Neuronal stem cell (in vitro differentiated cells): ENCODE measurements at regions not wholly inside any gene's neighbourhood (a gene's known extent, or its start where the extent isn't known, plus 50 kb on each side); places are given as distances from the start of the nearest gene placed in this dataset.

Source experiments
- DNase-seq: peaks from one replicate; pipeline ENCODE4 v3.0.0-alpha.2; 2013; ENCODE audit warnings: low spot score
- H2AFZ ChIP-seq: one replicate; pipeline ENCODE4 v1.6.1; 2013; ENCODE audit warnings: mild to moderate bottlenecking, low read length, inconsistent platforms
- H2AK5ac ChIP-seq: 2 replicates; pipeline ENCODE4 v1.6.1; 2013; ENCODE audit warnings: low read depth, mild to moderate bottlenecking, inconsistent platforms, low read length, moderate library complexity, mixed read lengths
- H2BK120ac ChIP-seq: 2 replicates; pipeline ENCODE4 v1.6.1; 2013; ENCODE audit warnings: low read depth, mild to moderate bottlenecking, inconsistent platforms, low read length, moderate library complexity, mixed read lengths
- H2BK12ac ChIP-seq: one replicate; pipeline ENCODE4 v1.6.1; 2013; ENCODE audit warnings: low read length, inconsistent platforms
- H2BK15ac ChIP-seq: 2 replicates; pipeline ENCODE4 v1.6.1; 2013; ENCODE audit warnings: mild to moderate bottlenecking, low read length, inconsistent platforms, mixed read lengths
- H2BK5ac ChIP-seq: one replicate; pipeline ENCODE4 v1.6.1; 2013; ENCODE audit warnings: inconsistent platforms, mild to moderate bottlenecking, low read length, moderate library complexity
- H3K14ac ChIP-seq: one replicate; pipeline ENCODE4 v1.6.1; 2013; ENCODE audit warnings: low read length, inconsistent platforms
- H3K18ac ChIP-seq: 2 replicates; pipeline ENCODE4 v1.6.1; 2013; ENCODE audit warnings: low read length, inconsistent platforms
- H3K23ac ChIP-seq: 2 replicates; pipeline ENCODE4 v1.6.1; 2013; ENCODE audit warnings: low read depth, mild to moderate bottlenecking, mixed read lengths, low read length, inconsistent platforms; ENCODE audit not compliant: poor library complexity
- H3K27ac ChIP-seq: replicated peaks from 3 replicates; pipeline ENCODE4 v1.5.1; 2013; ENCODE audit warnings: low read length, inconsistent platforms
- H3K27me3 ChIP-seq, 3 experiments: 2 replicates each; pipeline ENCODE4 v1.6.1; 2013; ENCODE audit warnings: low read length in 3 of 3, mild to moderate bottlenecking in 2 of 3, inconsistent platforms in 1 of 3, low read depth in 1 of 3, mixed read lengths in 1 of 3, moderate library complexity in 1 of 3; ENCODE audit not compliant: control insufficient read depth in 3 of 3, insufficient read depth in 3 of 3
- H3K36me3 ChIP-seq, 2 donors: replicated peaks in 1 of 2; 2 replicates each; pipeline ENCODE4 v1.6.1; 2013; ENCODE audit warnings: low read length in 2 of 2; ENCODE audit not compliant: control insufficient read depth in 2 of 2, insufficient read depth in 2 of 2
- H3K4ac ChIP-seq: 2 replicates; pipeline ENCODE4 v1.6.1; 2013; ENCODE audit warnings: inconsistent platforms, mild to moderate bottlenecking, low read length, moderate library complexity
- H3K4me1 ChIP-seq, 2 donors: 1 replicate in 1 of 2; 2 replicates in 1 of 2; pipeline ENCODE4 v1.6.1; 2013; ENCODE audit warnings: low read length in 2 of 2, low read depth in 1 of 2; ENCODE audit not compliant: control insufficient read depth in 2 of 2, insufficient read depth in 1 of 2
- H3K4me2 ChIP-seq: one replicate; pipeline ENCODE4 v1.6.1; 2013; ENCODE audit warnings: mild to moderate bottlenecking, low read length, inconsistent platforms; ENCODE audit not compliant: insufficient read depth, poor library complexity, severe bottlenecking
- H3K4me3 ChIP-seq, 2 donors: 2 replicates each; pipeline ENCODE4 v1.5.1; 2013; ENCODE audit warnings: low read length in 2 of 2, mild to moderate bottlenecking in 2 of 2, inconsistent platforms in 1 of 2, moderate library complexity in 1 of 2
- H3K79me1 ChIP-seq: one replicate; pipeline ENCODE4 v1.6.1; 2013; ENCODE audit warnings: low read depth, mild to moderate bottlenecking, inconsistent platforms, low read length, moderate library complexity
- H3K9ac ChIP-seq: one replicate; pipeline ENCODE4 v1.6.1; 2013; ENCODE audit warnings: mild to moderate bottlenecking, low read depth, low read length, inconsistent platforms; ENCODE audit not compliant: poor library complexity
- H3K9me3 ChIP-seq, 2 donors: replicated peaks in 1 of 2; 2 replicates each; pipeline versions ENCODE3 to v1.6.1; 2013; ENCODE audit warnings: low read length in 2 of 2, mild to moderate bottlenecking in 2 of 2, inconsistent platforms in 1 of 2, low read depth in 1 of 2, mixed read lengths in 1 of 2, moderate library complexity in 1 of 2; ENCODE audit not compliant: control insufficient read depth in 2 of 2, insufficient read depth in 1 of 2
- H4K8ac ChIP-seq: one replicate; pipeline ENCODE4 v1.6.1; 2013; ENCODE audit warnings: low read depth, mild to moderate bottlenecking, inconsistent platforms, low read length, moderate library complexity
- H4K91ac ChIP-seq: one replicate; pipeline ENCODE4 v1.6.1; 2013; ENCODE audit warnings: low read length, low read depth, mild to moderate bottlenecking, inconsistent platforms; ENCODE audit not compliant: poor library complexity
- WGBS, 2 donors: extraction: QIAGEN DNeasy Blood & Tissue Kit; methylation state at CpG; one replicate each; pipeline ENCODE4 v1.1.7; 2013; ENCODE audit warnings: missing lambda C conversion rate in 2 of 2, mixed read lengths in 1 of 2; ENCODE audit not compliant: insufficient read length in 2 of 2, insufficient replicate concordance in 1 of 2; ENCODE audit errors: extremely low coverage in 2 of 2; 5-methylcytosine and 5-hydroxymethylcytosine counted together

DNA sequence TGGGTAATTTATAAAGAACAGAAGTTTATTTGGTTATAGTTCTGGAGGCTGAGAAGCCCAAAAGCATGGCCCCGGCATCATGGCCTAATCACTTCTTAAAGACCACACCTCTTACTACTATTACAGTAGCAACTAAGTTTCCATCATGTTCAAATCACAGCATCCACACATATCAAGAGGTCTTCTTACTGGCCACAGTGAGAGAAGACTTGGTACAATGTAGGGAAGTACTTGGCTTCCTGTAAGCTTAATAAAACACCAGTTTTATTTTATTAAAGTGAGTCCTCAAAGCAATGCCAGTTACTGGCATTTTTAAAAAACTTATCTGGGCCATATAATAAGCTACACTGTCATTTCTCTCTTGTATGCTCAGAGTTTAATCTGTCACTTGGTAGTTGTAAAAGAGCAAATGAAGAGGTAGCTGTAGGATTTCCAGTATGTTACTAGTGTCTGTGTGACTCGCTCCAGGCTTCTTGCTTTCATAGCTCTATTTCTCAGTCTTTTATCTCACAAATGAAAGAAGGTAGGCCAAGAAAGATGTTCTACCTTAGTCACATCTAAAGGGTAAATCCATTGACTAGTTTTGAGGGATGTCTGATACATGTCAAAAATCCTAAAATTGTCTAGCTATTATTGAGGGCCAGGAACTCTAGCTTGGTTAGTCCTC lies 159.2 kb upstream of the CPEB2 start:
- no peak overlapping the region for H3K27ac ChIP-seq
- no peaks in the 10 kb centered on the region for H3K4me1 ChIP-seq
- no peak overlapping the region for H4K91ac ChIP-seq

DNA sequence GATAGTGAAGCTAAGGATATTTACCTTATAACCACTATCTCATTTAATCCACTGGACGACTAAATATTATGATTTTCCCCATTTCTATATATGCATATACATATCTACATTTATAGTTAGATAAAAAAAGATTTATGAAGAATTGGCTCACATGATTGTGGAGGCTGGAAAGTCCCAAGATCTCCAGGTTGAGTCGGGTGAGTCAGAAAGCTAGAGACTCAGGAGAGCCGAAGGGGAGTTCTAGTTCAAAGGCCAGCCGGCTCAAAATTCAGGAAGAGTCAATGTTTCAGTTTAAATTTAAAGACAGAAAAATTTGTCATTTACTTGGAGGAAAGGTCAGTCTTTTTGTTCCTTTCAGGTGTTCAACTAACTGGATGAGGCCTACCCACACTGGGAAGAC lies 158.2 kb upstream of the CPEB2 start:
- no peak overlapping the region for H3K27ac ChIP-seq
- no peak overlapping the region for H2AK5ac ChIP-seq
- no peak overlapping the region for H3K23ac ChIP-seq
- no peaks in the 10 kb centered on the region for H3K79me1 ChIP-seq
- no peak overlapping the region for H4K91ac ChIP-seq
- H3K4me2 ChIP-seq, result no peak overlapping the region
- no peaks in the 10 kb centered on the region for H3K36me3 ChIP-seq
- no peak overlapping the region for H2BK12ac ChIP-seq
- H3K9ac ChIP-seq, result no peak overlapping the region
- no peak overlapping the region for H2BK15ac ChIP-seq
- peaks cover 0 to 2% of the 10 kb centered on the region in 2 donors for H3K9me3 ChIP-seq
- no peak overlapping the region for H3K14ac ChIP-seq
- no peak overlapping the region for H2BK5ac ChIP-seq
- no CpG with 5 or more reads among the region's 4 CpGs for WGBS, 2 donors
- no peaks in the 10 kb centered on the region for H3K4me1 ChIP-seq
- no peak overlapping the region for H4K8ac ChIP-seq
- DNase-seq, result no peak
- H2BK120ac ChIP-seq, result no peak overlapping the region
- no peak overlapping the region for H2AFZ ChIP-seq
- H3K4ac ChIP-seq, result no peak overlapping the region
- H3K18ac ChIP-seq, result no peak overlapping the region
- H3K4me3 ChIP-seq, result no peak overlapping the region
- no peaks in the 10 kb centered on the region for H3K27me3 ChIP-seq

More for the DNA sequence above, 159.2 kb upstream of the CPEB2 start:
- no peak overlapping the region for H3K4ac ChIP-seq
- H3K4me2 ChIP-seq, result no peak overlapping the region
- WGBS, 2 donors, result no CpG with 5 or more reads among the region's 2 CpGs
- H3K4me3 ChIP-seq, result no peak overlapping the region
- H3K9me3 ChIP-seq, result peaks cover 0 to 3% of the 10 kb centered on the region in 2 donors
- H2BK12ac ChIP-seq, result no peak overlapping the region
- no peak overlapping the region for H3K18ac ChIP-seq
- no peak overlapping the region for H2BK120ac ChIP-seq
- no peak for DNase-seq
- H2AK5ac ChIP-seq, result no peak overlapping the region
- no peak overlapping the region for H3K9ac ChIP-seq
- no peak overlapping the region for H3K14ac ChIP-seq
- no peak overlapping the region for H4K8ac ChIP-seq
- H3K23ac ChIP-seq, result no peak overlapping the region
- H3K36me3 ChIP-seq, result no peaks in the 10 kb centered on the region
- no peaks in the 10 kb centered on the region for H3K79me1 ChIP-seq
- H2AFZ ChIP-seq, result no peak overlapping the region
- H3K27me3 ChIP-seq, result no peaks in the 10 kb centered on the region
- no peak overlapping the region for H2BK5ac ChIP-seq
- no peak overlapping the region for H2BK15ac ChIP-seq

DNA sequence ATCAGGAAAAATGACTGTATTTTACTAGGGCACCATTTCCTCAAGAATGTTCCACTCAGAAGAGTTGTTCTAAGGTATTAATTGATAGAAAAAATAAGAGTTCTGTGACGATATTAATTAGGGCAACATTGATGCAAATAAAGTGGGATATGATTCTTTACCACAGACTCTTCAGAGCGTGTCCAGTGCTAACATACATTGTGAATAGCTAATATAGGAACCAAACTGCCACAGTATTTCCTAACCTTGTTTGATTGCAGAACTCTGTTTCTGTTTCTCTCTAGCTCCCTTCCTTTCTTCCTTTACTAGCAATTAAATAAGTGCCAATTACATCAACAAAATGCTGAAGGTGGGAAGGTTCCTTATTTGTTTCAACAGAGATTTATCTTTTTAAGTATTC lies 154.1 kb upstream of the CPEB2 start:
- H3K4me2 ChIP-seq, result no peak overlapping the region
- no CpG with 5 or more reads among the region's 2 CpGs for WGBS, 2 donors
- H2AK5ac ChIP-seq, result no peak overlapping the region
- no peak overlapping the region for H3K23ac ChIP-seq
- no peak overlapping the region for H2AFZ ChIP-seq
- H3K27ac ChIP-seq, result no peak overlapping the region
- H3K27me3 ChIP-seq, result no peaks in the 10 kb centered on the region
- H3K9ac ChIP-seq, result no peak overlapping the region
- no peak for DNase-seq
- no peaks in the 10 kb centered on the region for H3K9me3 ChIP-seq
- H3K4me1 ChIP-seq, result no peaks in the 10 kb centered on the region
- H3K18ac ChIP-seq, result no peak overlapping the region
- H2BK12ac ChIP-seq, result no peak overlapping the region
- H4K8ac ChIP-seq, result no peak overlapping the region
- H2BK5ac ChIP-seq, result no peak overlapping the region
- H3K79me1 ChIP-seq, result no peaks in the 10 kb centered on the region
- H2BK15ac ChIP-seq, result no peak overlapping the region
- H2BK120ac ChIP-seq, result no peak overlapping the region
- no peak overlapping the region for H4K91ac ChIP-seq
- no peak overlapping the region for H3K14ac ChIP-seq
- no peak overlapping the region for H3K4me3 ChIP-seq
- H3K4ac ChIP-seq, result no peak overlapping the region
- no peaks in the 10 kb centered on the region for H3K36me3 ChIP-seq

DNA sequence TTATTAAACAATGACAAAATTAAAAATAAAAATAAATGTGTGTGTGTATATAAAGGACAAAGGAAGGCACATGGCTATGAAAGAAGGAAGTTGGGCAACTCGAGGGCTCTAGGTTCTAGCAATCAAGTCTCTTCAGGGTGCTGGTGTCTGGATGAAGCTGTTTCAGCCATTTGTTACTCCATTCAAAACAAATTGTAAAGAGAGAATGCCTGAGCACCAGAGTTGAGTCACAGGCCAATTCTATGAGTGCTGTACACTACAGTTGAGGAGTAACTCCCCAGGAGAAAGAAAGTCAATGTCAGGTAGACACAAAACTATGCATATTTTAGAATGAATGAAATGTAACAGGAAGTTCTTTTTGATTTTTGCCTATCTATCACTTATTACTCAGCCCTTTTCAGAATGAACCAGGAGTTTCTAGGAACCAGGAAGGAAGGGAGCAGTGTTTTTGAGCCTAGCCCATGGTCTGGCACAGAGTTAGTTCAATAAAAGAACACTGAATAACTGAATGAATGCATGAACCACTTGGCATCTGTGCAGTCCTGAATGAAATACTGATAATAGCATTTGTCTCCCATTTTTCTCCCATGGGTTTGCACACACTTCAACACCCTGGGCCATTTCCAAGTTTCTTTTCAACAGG lies 151.7 kb upstream of the CPEB2 start:
- no peak overlapping the region for H3K14ac ChIP-seq
- H2AFZ ChIP-seq, result no peak overlapping the region
- H3K23ac ChIP-seq, result no peak overlapping the region
- no peaks in the 10 kb centered on the region for H3K9me3 ChIP-seq
- no peak overlapping the region for H2BK5ac ChIP-seq
- no peak overlapping the region for H4K91ac ChIP-seq
- H2AK5ac ChIP-seq, result no peak overlapping the region
- H2BK120ac ChIP-seq, result no peak overlapping the region
- no peaks in the 10 kb centered on the region for H3K79me1 ChIP-seq
- no peak overlapping the region for H3K27ac ChIP-seq
- no peak overlapping the region for H4K8ac ChIP-seq
- no peaks in the 10 kb centered on the region for H3K4me1 ChIP-seq
- H3K27me3 ChIP-seq, result no peaks in the 10 kb centered on the region
- H3K9ac ChIP-seq, result no peak overlapping the region
- H3K18ac ChIP-seq, result no peak overlapping the region
- no peak overlapping the region for H3K4me3 ChIP-seq
- H3K4ac ChIP-seq, result no peak overlapping the region
- no peak for DNase-seq
- H2BK15ac ChIP-seq, result no peak overlapping the region
- H3K36me3 ChIP-seq, result no peaks in the 10 kb centered on the region
- H2BK12ac ChIP-seq, result no peak overlapping the region
- WGBS, 2 donors, result no CpG with 5 or more reads among the region's 1 CpG
- H3K4me2 ChIP-seq, result no peak overlapping the region
